22Rv1 (cell line): ENCODE measurements at regions not wholly inside any gene's neighbourhood (a gene's known extent, or its start where the extent isn't known, plus 50 kb on each side); places are given as distances from the start of the nearest gene placed in this dataset.

ENCODE experiments used
- H3K27ac ChIP-seq: fragments of 450-650 bp; 2 replicates; pipeline ENCODE4 v1.5.1; 2017
- CTCF ChIP-seq: fragments of 450-650 bp; IDR thresholded peaks from 2 replicates; pipeline ENCODE4 v1.5.1; 2017; ENCODE audit warnings: mild to moderate bottlenecking
- ZFX ChIP-seq: fragments of 450-650 bp; IDR thresholded peaks from 2 replicates; pipeline ENCODE4 v1.6.1; 2017; ENCODE audit warnings: antibody characterized with exemption, borderline replicate concordance

GRCh38 chr6:137782166-137783039 is 84.7 kb upstream of the TNFAIP3 start:
- no peak overlapping the region for H3K27ac ChIP-seq
- no peak for TF ChIP-seq CTCF
- no peak for TF ChIP-seq ZFX

- TF ChIP-seq CTCF = no peak
- no peak for TF ChIP-seq ZFX
- no peak overlapping the region for H3K27ac ChIP-seq
Measured at GRCh38 chr6:137783710-137784109, 83.3 kb upstream of the TNFAIP3 start.

- TF ChIP-seq ZFX (no peak), CTCF (no peak)
- no peak overlapping the region for H3K27ac ChIP-seq
Measured at GRCh38 chr6:137784583-137784982, 82.5 kb upstream of the TNFAIP3 start.

GRCh38 chr6:137787016-137787415 is 80.0 kb upstream of the TNFAIP3 start:
- TF ChIP-seq CTCF = no peak
- no peak for TF ChIP-seq ZFX
- no peak overlapping the region for H3K27ac ChIP-seq

- H3K27ac ChIP-seq = no peak overlapping the region
- TF ChIP-seq CTCF (no peak), ZFX (no peak)
Measured at GRCh38 chr6:137788248-137788647, 78.8 kb upstream of the TNFAIP3 start.

- no peak overlapping the region for H3K27ac ChIP-seq
- TF ChIP-seq ZFX = no peak
- TF ChIP-seq CTCF = no peak
Measured at GRCh38 chr6:137791281-137792159, 75.5 kb upstream of the TNFAIP3 start.
